Gastrocnemius medialis (tissue), 4 donors: ENCODE measurements at regions not wholly inside any gene's neighbourhood (a gene's known extent, or its start where the extent isn't known, plus 50 kb on each side); places are given as distances from the start of the nearest gene placed in this dataset.

Experiments used
- CTCF ChIP-seq, 5 experiments: fragments of 450-650 bp in 3 of 5; fragments of 200-600 bp in 2 of 5; sonication (generic) in 2 of 5; IDR thresholded peaks in 4 of 5; conservative IDR thresholded peaks in 1 of 5; 1 replicate in 4 of 5; 2 replicates in 1 of 5; pipeline ENCODE4 v1.5.1; 2016 to 2019; ENCODE audit warnings: antibody characterized with exemption in 5 of 5, mild to moderate bottlenecking in 3 of 5, moderate library complexity in 3 of 5
- POLR2A ChIP-seq, 2 donors: fragments of 450-650 bp; IDR thresholded peaks; one replicate each; pipeline ENCODE4 v1.6.1; 2017; ENCODE audit warnings: antibody characterized with exemption in 2 of 2, mild to moderate bottlenecking in 2 of 2, moderate library complexity in 2 of 2

GRCh38 chr3:153442386-153442785 is 280.4 kb downstream of the RAP2B start:
- TF ChIP-seq CTCF (IDR thresholded peaks at IDR 0.05 in 4 of 5, conservative IDR thresholded peaks at IDR 0.05 in 1 of 5) (no peak), POLR2A (IDR thresholded peaks at IDR 0.05) (no peak)
